HepG2 (cell line): ENCODE measurements at regions not wholly inside any gene's neighbourhood (a gene's known extent, or its start where the extent isn't known, plus 50 kb on each side); places are given as distances from the start of the nearest gene placed in this dataset.

ENCODE experiments used
- ATAC-seq: fragments of 200-7000 bp; cut with Tn5 transposase; 3 replicates; pipeline ENCODE4 v1.9.1; 2020; ENCODE audit warnings: mild to moderate bottlenecking, moderate library complexity
- BruUV-seq: library from RNA; stranded (reverse); fragments of 400-500 nt; replicated peaks from 2 replicates; lab custom pipeline; 2021; lab: Mats Ljungman, UMichigan
- CTCF ChIA-PET: fragments of 300-600 bp; formaldehyde crosslinking; extraction: SDS; loops from one replicate; lab custom pipeline; 2021; ENCODE audit warnings: low total read pairs, inconsistent platforms, low intra/inter-chr PET ratio; lab: Yijun Ruan, JAX
- POLR2A ChIA-PET: fragments of 350-600 bp; sonication (Branson Sonifier 250); formaldehyde crosslinking; loops from one replicate; lab custom pipeline; 2020; ENCODE audit warnings: antibody characterized with exemption, inconsistent platforms; lab: Yijun Ruan, JAX
- DNase-seq: peaks from one replicate; pipeline ENCODE4 v3.0.0-alpha.2; 2015; ENCODE audit warnings: low spot score
- FAIRE-seq: peaks from 3 replicates; lab custom pipeline; 2011; peaks lifted over from hg19 to GRCh38; lab: Jason Lieb, UNC
- H2AFZ ChIP-seq: one replicate; pipeline ENCODE4 v1.6.1; 2011; ENCODE audit warnings: low read length, inconsistent platforms
- H3K27ac ChIP-seq: fragments of 300-600 bp; 3 replicates; pipeline ENCODE4 v1.8.0; 2011; ENCODE audit warnings: mixed run types, mild to moderate bottlenecking, mixed read lengths, low read length, inconsistent platforms; ENCODE audit not compliant: insufficient read depth; ENCODE audit errors: extremely low read length
- H3K27me3 ChIP-seq, 2 experiments: fragments of 200-600 bp in 1 of 2; 2 replicates in 1 of 2; 3 replicates in 1 of 2; pipeline versions ENCODE4 v1.6.0 to v1.8.0; 2011; ENCODE audit warnings: low read length in 2 of 2, mild to moderate bottlenecking in 2 of 2, moderate library complexity in 2 of 2, inconsistent platforms in 1 of 2; ENCODE audit not compliant: insufficient read depth in 2 of 2, control insufficient read depth in 1 of 2
- H3K36me3 ChIP-seq, 2 experiments: fragments of 200-600 bp in 1 of 2; replicated peaks in 1 of 2; 2 replicates in 1 of 2; 3 replicates in 1 of 2; pipeline versions ENCODE4 v1.5.1 to v1.8.0; 2011; ENCODE audit warnings: low read length in 2 of 2, inconsistent platforms in 1 of 2; ENCODE audit not compliant: insufficient read depth in 2 of 2, control insufficient read depth in 1 of 2
- H3K4me1 ChIP-seq: 2 replicates; pipeline ENCODE4 v1.5.1; 2012; ENCODE audit warnings: low read length, inconsistent platforms; ENCODE audit not compliant: insufficient read depth
- H3K4me2 ChIP-seq: 2 replicates; pipeline ENCODE4 v1.6.0; 2011; ENCODE audit warnings: low read depth, low read length, inconsistent platforms
- H3K4me3 ChIP-seq, 3 experiments: fragments of 200-600 bp in 1 of 3; sonication (generic), shearing (Covaris generic) in 1 of 3; replicated peaks in 1 of 3; 2 replicates each; pipeline ENCODE4 v1.5.1; 2011 to 2016; ENCODE audit warnings: low read length in 3 of 3, inconsistent platforms in 2 of 3, low read depth in 2 of 3, mild to moderate bottlenecking in 2 of 3, control low read depth in 1 of 3, mixed read lengths in 1 of 3; ENCODE audit not compliant: insufficient read depth in 1 of 3
- H3K79me2 ChIP-seq: one replicate; pipeline ENCODE4 v1.6.1; 2011; ENCODE audit warnings: low read length, inconsistent platforms; ENCODE audit not compliant: insufficient read depth
- H3K9ac ChIP-seq: 2 replicates; pipeline ENCODE4 v1.6.0; 2011; ENCODE audit warnings: mild to moderate bottlenecking, low read depth, low read length, inconsistent platforms; ENCODE audit not compliant: insufficient read depth
- H3K9me3 ChIP-seq: 2 replicates; pipeline ENCODE4 v1.5.1; 2012; ENCODE audit warnings: mild to moderate bottlenecking, low read length
- H4K20me1 ChIP-seq: 2 replicates; pipeline ENCODE4 v1.6.0; 2011; ENCODE audit warnings: inconsistent platforms, mild to moderate bottlenecking, low read length, moderate library complexity; ENCODE audit not compliant: insufficient read depth
- ZHX2 ChIP-seq, 2 experiments: sonication (generic) in 1 of 2; formaldehyde crosslinking in 1 of 2; IDR thresholded peaks; 2 replicates each; pipeline versions ENCODE4 v1.6.1 to v1.9.0; 2014 to 2022; ENCODE audit warnings: antibody characterized with exemption in 1 of 2, borderline replicate concordance in 1 of 2, inconsistent platforms in 1 of 2, low read depth in 1 of 2, missing genetic modification reagents in 1 of 2
- ZNF567 ChIP-seq: sonication (generic); formaldehyde crosslinking; IDR thresholded peaks from 2 replicates; pipeline ENCODE4 v1.8.1; 2023; ENCODE audit warnings: mild to moderate bottlenecking, missing genetic modification reagents, borderline replicate concordance
- ZNF691 ChIP-seq: sonication (generic); formaldehyde crosslinking; IDR thresholded peaks from 2 replicates; pipeline ENCODE4 v1.4.0; 2020; ENCODE audit warnings: missing genetic modification reagents, low read depth, mild to moderate bottlenecking, borderline replicate concordance
- WGBS: methylation state at CpG from one replicate; pipeline ENCODE4 v1.1.6; 2017; ENCODE audit warnings: low lambda C conversion rate; 5-methylcytosine and 5-hydroxymethylcytosine counted together
- in situ Hi-C: cut with HindIII; loops from 2 replicates; pipeline ENCODE4 v1.10.0; 2017; ENCODE audit warnings: low pct_unique_long_range_greater_than_20kb; ENCODE audit not compliant: extremely low pct_ligation_motif_present
- intact Hi-C: fragments of 100-400 bp; cut with micrococcal nuclease; formaldehyde crosslinking; loops from one replicate; pipeline ENCODE4 v1.10.0; 2022; ENCODE audit not compliant: unreplicated experiment

GRCh38 chr4:170423137-170423536 lies 333.4 kb upstream of the AADAT start:
- FAIRE-seq (no peak), ATAC-seq (no peak), DNase-seq (no peak)
- Histone ChIP-seq H3K79me2 (no peaks in the 10 kb centered on the region), H4K20me1 (no peaks in the 10 kb centered on the region), H3K36me3 (no peaks in the 10 kb centered on the region), H3K9me3 (no peaks in the 10 kb centered on the region), H3K27ac (no peak overlapping the region), H3K9ac (no peak overlapping the region), H3K27me3 (no peaks in the 10 kb centered on the region), H2AFZ (no peak overlapping the region), H3K4me1 (no peaks in the 10 kb centered on the region), H3K4me3 (no peak overlapping the region), H3K4me2 (no peak overlapping the region)
- in situ Hi-C loops (no loop called here), intact Hi-C loops (no loop called here)
- POLR2A ChIA-PET, result no interaction called here
- TF ChIP-seq ZNF567 (CRISPR knock-in tag) (no peak), ZNF691 (CRISPR knock-in tag) (no peak), ZHX2 (IDR thresholded peaks at IDR 0.05; ENCODE audit: low read depth) (no peak), ZHX2 (CRISPR knock-in tag; IDR thresholded peaks at IDR 0.05; ENCODE audit: borderline replicate concordance) (no peak)
- no TSS peak for BruUV-seq
- WGBS, result 0% methylated on average over 1 of the region's 1 CpG
- CTCF ChIA-PET, result no interaction called here
